Gastrocnemius medialis (tissue), 4 donors: ENCODE measurements at regions not wholly inside any gene's neighbourhood (a gene's known extent, or its start where the extent isn't known, plus 50 kb on each side); places are given as distances from the start of the nearest gene placed in this dataset.

ENCODE experiments used
- ATAC-seq, 2 donors: fragments of 150-250 bp; one replicate each; pipeline ENCODE4 v1.9.1; 2016
- DNase-seq, 2 donors: peaks; one replicate each; pipeline ENCODE4 v3.0.0-alpha.2; 2019
- H3K27ac ChIP-seq, 4 donors: fragments of 200-600 bp; sonication (generic); 1 replicate in 1 of 4; 2 replicates in 3 of 4; pipeline ENCODE4 v1.5.1; 2016 to 2018; ENCODE audit warnings: mild to moderate bottlenecking in 2 of 4, moderate library complexity in 1 of 4
- H3K27me3 ChIP-seq, 3 donors: fragments of 200-600 bp; sonication (generic) in 2 of 3; 1 replicate in 1 of 3; 2 replicates in 2 of 3; pipeline versions ENCODE4 v1.5.1 to v1.6.0; 2016 to 2019; ENCODE audit warnings: mild to moderate bottlenecking in 1 of 3, moderate library complexity in 1 of 3
- H3K36me3 ChIP-seq, 2 donors: fragments of 200-600 bp; sonication (generic) in 1 of 2; one replicate each; pipeline ENCODE4 v1.5.1; 2017 to 2018
- H3K4me1 ChIP-seq, 2 donors: fragments of 200-600 bp; sonication (generic) in 1 of 2; one replicate each; pipeline ENCODE4 v1.5.1; 2016 to 2017; ENCODE audit warnings: mild to moderate bottlenecking in 2 of 2
- H3K4me3 ChIP-seq, 4 donors: fragments of 200-600 bp; sonication (generic) in 3 of 4; 1 replicate in 1 of 4; 2 replicates in 3 of 4; pipeline ENCODE4 v1.5.1; 2016 to 2019; ENCODE audit warnings: mild to moderate bottlenecking in 2 of 4
- H3K9me3 ChIP-seq, 3 donors: fragments of 200-600 bp; sonication (generic) in 2 of 3; 1 replicate in 1 of 3; 2 replicates in 2 of 3; pipeline ENCODE4 v1.5.1; 2016 to 2019
- CTCF ChIP-seq, 5 experiments: fragments of 450-650 bp in 3 of 5; fragments of 200-600 bp in 2 of 5; sonication (generic) in 2 of 5; IDR thresholded peaks in 4 of 5; conservative IDR thresholded peaks in 1 of 5; 1 replicate in 4 of 5; 2 replicates in 1 of 5; pipeline ENCODE4 v1.5.1; 2016 to 2019; ENCODE audit warnings: antibody characterized with exemption in 5 of 5, mild to moderate bottlenecking in 3 of 5, moderate library complexity in 3 of 5
- POLR2A ChIP-seq, 2 donors: fragments of 450-650 bp; IDR thresholded peaks; one replicate each; pipeline ENCODE4 v1.6.1; 2017; ENCODE audit warnings: antibody characterized with exemption in 2 of 2, mild to moderate bottlenecking in 2 of 2, moderate library complexity in 2 of 2
- in situ Hi-C, 4 donors: fragments of 200-750 bp; cut with MboI; loops; one replicate each; pipeline versions ENCODE4 v1.15.0 to v1.8.0; 2017; ENCODE audit warnings: low sequenced_read_pairs in 4 of 4
- intact Hi-C: fragments of 100-400 bp; cut with DNase I; formaldehyde crosslinking; loops from one replicate; pipeline ENCODE4 v1.15.1; 2023; ENCODE audit warnings: low total_unique reads

GRCh38 chr15:47326410-47327333, 390.6 kb upstream of the SEMA6D start:
- H3K27me3 ChIP-seq, result no peaks in the 10 kb centered on the region
- ATAC-seq, result no peak
- no peaks in the 10 kb centered on the region for H3K36me3 ChIP-seq
- no peak overlapping the region for H3K27ac ChIP-seq
- H3K4me3 ChIP-seq, result no peak overlapping the region
- peaks cover 2 to 4% of the 10 kb centered on the region in 2 donors for H3K4me1 ChIP-seq
- in situ Hi-C loops, result no loop called here
- H3K9me3 ChIP-seq, result no peaks in the 10 kb centered on the region
- intact Hi-C loops, result no loop called here
- no peak for DNase-seq
- TF ChIP-seq POLR2A (IDR thresholded peaks at IDR 0.05) (no peak), CTCF (IDR thresholded peaks at IDR 0.05 in 4 of 5, conservative IDR thresholded peaks at IDR 0.05 in 1 of 5) (no peak)

- in situ Hi-C loops (no loop called here), intact Hi-C loops (loop anchor here (5.0 kb wide), 1 partner anchor 35 kb away; no protein-coding TSS in a partner anchor)
- H3K27me3 ChIP-seq, result no peaks in the 10 kb centered on the region
- no peak overlapping the region for H3K4me3 ChIP-seq
- H3K4me1 ChIP-seq, result peaks cover 14 to 19% of the 10 kb centered on the region in 2 donors
- DNase-seq (peak; percentile 2 to 19), ATAC-seq (peak; percentile 85 to 92)
- no peaks in the 10 kb centered on the region for H3K36me3 ChIP-seq
- H3K27ac ChIP-seq, result peak overlapping the region; percentile 34 to 68 (median 56)
- no peaks in the 10 kb centered on the region for H3K9me3 ChIP-seq
- TF ChIP-seq CTCF (IDR thresholded peaks at IDR 0.05 in 4 of 5, conservative IDR thresholded peaks at IDR 0.05 in 1 of 5), result no peak
- TF ChIP-seq POLR2A (IDR thresholded peaks at IDR 0.05), result no peak
These were observed 385.4 kb upstream of the SEMA6D start for GRCh38 chr15:47331829-47332393.

DNA sequence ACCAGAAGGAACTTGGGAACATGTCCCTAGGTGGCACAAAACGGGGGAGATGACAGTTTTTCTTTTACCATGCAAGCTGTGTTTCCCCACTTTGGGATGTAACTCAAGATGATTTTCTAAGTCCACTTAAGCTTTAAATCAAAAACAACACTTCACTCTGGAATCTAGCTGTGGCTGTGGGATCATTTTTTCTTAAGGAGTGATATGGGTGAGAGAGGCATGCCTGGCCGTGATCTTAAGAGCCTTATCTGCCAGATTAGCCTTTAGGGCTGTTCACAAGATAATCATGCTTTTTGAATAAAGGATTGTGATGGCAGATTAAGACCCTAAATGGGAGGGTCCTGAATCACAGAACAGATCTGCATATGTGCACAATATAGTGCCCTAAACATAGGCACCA, 384.8 kb upstream of the SEMA6D start:
- in situ Hi-C loops (no loop called here), intact Hi-C loops (loop anchor here (5.0 kb wide), 1 partner anchor 35 kb away; no protein-coding TSS in a partner anchor)
- ATAC-seq, result peak in 1 of 2 donors; percentile 43
- TF ChIP-seq CTCF (IDR thresholded peaks at IDR 0.05 in 4 of 5, conservative IDR thresholded peaks at IDR 0.05 in 1 of 5) (no peak), POLR2A (IDR thresholded peaks at IDR 0.05) (no peak)
- Histone ChIP-seq H3K27ac (peak overlapping the region; percentile 34 to 68 (median 56)), H3K4me1 (peaks cover 14 to 19% of the 10 kb centered on the region in 2 donors), H3K4me3 (no peak overlapping the region), H3K9me3 (no peaks in the 10 kb centered on the region), H3K27me3 (no peaks in the 10 kb centered on the region), H3K36me3 (no peaks in the 10 kb centered on the region)
- DNase-seq, result no peak

- no peaks in the 10 kb centered on the region for H3K27me3 ChIP-seq
- H3K36me3 ChIP-seq, result no peaks in the 10 kb centered on the region
- no peak overlapping the region for H3K4me3 ChIP-seq
- in situ Hi-C loops (no loop called here), intact Hi-C loops (loop anchor here (5.0 kb wide), 1 partner anchor 34 kb away; no protein-coding TSS in a partner anchor)
- H3K27ac ChIP-seq, result no peak overlapping the region
- peaks cover 14 to 19% of the 10 kb centered on the region in 2 donors for H3K4me1 ChIP-seq
- ATAC-seq, result no peak
- TF ChIP-seq CTCF (IDR thresholded peaks at IDR 0.05 in 4 of 5, conservative IDR thresholded peaks at IDR 0.05 in 1 of 5), result no peak
- no peak for TF ChIP-seq POLR2A (IDR thresholded peaks at IDR 0.05)
- DNase-seq, result no peak
- H3K9me3 ChIP-seq, result no peaks in the 10 kb centered on the region
These were observed 383.6 kb upstream of the SEMA6D start for GRCh38 chr15:47333734-47334133.
